Peyer's patch (tissue), 4 donors: ENCODE measurements at regions not wholly inside any gene's neighbourhood (a gene's known extent, or its start where the extent isn't known, plus 50 kb on each side); places are given as distances from the start of the nearest gene placed in this dataset.

Experiments used
- POLR2A ChIP-seq, 2 donors: fragments of 450-650 bp; IDR thresholded peaks; one replicate each; pipeline ENCODE4 v1.5.1; 2017; ENCODE audit warnings: antibody characterized with exemption in 2 of 2, mild to moderate bottlenecking in 2 of 2, moderate library complexity in 2 of 2
- TF ChIP-seq, protein P1 (sequence below), 6 experiments: fragments of 450-650 bp in 4 of 6; fragments of 200-600 bp in 2 of 6; sonication (generic) in 1 of 6; IDR thresholded peaks; one replicate each; pipeline ENCODE4 v1.5.1; 2017 to 2019; ENCODE audit warnings: antibody characterized with exemption in 6 of 6, mild to moderate bottlenecking in 3 of 6, moderate library complexity in 1 of 6

DNA sequence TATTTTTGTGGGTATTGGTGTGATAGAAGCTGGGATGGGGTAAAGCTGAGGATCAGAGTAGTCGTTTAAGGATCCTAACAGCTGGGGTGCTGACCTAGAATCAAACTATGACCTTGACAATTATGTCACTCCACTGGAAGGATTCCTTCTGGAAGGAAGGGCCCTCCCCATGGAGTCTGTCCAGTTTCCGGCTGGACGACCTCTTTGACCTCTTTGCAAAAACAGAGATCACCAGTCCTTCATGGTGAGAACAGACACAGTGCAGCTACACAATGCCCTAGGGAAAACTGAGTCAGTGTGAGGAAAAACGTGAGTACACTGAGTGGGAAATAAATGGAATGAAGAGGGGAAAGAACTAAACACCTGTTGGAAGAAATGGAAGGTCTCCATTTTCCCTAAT lies 445.6 kb downstream of the MAT2B start:
- TF ChIP-seq POLR2A (IDR thresholded peaks at IDR 0.05) = no peak
- TF ChIP-seq, protein P1, sequence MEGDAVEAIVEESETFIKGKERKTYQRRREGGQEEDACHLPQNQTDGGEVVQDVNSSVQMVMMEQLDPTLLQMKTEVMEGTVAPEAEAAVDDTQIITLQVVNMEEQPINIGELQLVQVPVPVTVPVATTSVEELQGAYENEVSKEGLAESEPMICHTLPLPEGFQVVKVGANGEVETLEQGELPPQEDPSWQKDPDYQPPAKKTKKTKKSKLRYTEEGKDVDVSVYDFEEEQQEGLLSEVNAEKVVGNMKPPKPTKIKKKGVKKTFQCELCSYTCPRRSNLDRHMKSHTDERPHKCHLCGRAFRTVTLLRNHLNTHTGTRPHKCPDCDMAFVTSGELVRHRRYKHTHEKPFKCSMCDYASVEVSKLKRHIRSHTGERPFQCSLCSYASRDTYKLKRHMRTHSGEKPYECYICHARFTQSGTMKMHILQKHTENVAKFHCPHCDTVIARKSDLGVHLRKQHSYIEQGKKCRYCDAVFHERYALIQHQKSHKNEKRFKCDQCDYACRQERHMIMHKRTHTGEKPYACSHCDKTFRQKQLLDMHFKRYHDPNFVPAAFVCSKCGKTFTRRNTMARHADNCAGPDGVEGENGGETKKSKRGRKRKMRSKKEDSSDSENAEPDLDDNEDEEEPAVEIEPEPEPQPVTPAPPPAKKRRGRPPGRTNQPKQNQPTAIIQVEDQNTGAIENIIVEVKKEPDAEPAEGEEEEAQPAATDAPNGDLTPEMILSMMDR (IDR thresholded peaks at IDR 0.05) = no peak
